ENCODE measurements at regions not wholly inside any gene's neighbourhood (a gene's known extent, or its start where the extent isn't known, plus 50 kb on each side); places are given as distances from the start of the nearest gene placed in this dataset.

DNA sequence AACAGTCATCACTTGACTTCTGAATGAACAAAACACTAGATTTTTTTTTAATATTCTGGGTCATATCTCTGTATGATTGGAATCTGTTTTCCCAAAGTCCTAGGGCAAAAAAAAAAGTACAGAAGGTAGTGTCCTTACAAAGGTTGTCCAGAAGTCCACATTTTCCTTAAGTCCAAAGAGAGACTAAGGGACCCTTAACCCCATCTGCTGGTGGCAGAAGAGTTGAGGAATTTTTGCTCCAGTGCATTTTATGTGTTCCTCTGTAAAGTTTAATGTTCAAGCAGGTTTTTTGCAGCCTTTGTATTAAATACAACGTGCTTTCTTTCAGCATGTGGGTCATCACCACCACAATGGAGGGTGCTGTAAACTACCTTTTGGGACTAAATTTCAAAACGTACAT is 215.9 kb downstream of the SP3 start:
- peak; percentile 24 for DNase-seq

DNA sequence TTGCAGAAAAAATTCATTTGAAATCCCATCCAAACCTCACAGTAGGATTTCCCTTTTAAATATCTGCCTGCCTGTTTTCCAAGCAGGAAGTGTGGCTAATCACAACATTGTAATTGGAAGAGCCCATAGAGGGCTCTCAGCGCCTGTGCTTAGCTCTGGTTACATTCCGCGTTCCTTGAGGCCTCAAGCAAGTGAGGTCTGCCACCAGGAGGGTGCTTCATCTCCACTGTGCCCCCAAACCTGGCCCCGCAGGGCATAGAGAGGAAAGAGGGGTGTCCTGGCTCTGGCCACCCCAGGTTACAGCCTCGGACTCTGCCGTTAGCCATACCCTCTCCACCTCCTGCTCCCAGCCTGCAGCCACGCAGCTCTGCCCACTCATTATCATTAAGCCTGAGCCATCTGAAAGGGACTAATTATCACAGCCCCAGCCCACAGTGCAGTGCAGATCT is 214.8 kb downstream of the SP3 start:
- DNase-seq, result no peak

- no peak for DNase-seq
Observed at GRCh38 chr2:173750831-173751230, 214.3 kb downstream of the SP3 start.

GRCh38 chr2:173751245-173751975 is 213.8 kb downstream of the SP3 start:
- no peak for DNase-seq

DNA sequence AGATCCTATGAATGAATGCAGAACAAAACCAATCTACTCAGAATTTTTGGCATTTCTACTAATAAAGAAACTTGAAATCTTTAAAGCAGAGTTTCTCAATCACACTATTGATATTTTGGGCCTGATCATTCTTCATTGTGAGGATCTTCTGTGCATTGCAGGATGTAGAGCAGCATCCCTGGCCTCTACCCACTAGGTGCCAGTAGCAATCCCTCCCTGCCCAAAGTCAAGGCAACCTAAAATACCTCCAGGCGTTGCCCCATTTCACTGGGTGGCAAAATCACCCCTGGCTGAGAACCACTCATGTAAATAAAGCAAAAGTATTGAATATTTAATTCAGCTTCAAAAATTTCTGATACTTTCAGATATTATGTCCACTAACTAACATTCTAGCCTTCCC is 213.0 kb downstream of the SP3 start:
- DNase-seq, result no peak

- no peak for DNase-seq
Observed at GRCh38 chr2:173753441-173753840, 211.7 kb downstream of the SP3 start.

- no peak for DNase-seq
Observed at GRCh38 chr2:173754165-173754564, 211.0 kb downstream of the SP3 start.

DNA sequence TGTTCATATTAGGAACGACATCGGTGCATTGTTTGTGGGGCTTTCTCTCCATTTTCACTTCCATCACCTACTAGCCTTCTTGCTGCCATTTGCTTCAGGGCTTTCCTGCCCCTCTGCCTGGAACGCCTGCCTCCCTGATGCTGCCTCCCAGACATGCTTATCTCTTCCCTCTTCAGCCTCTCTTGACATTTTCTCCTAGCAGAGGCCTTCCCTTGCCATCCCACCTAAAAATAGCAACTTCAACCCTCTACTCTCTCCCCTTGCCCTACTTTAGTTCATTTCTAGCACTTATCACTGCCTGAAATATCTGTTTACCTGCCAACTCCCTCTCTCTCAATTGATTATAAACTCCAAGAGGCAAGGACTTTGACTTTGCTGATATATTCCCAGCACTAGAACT is 210.3 kb downstream of the SP3 start:
- DNase-seq, result no peak

- DNase-seq, result no peak
Observed at GRCh38 chr2:173755798-173756197, 209.4 kb downstream of the SP3 start.

- DNase-seq, result no peak
Observed at GRCh38 chr2:173759959-173760358, 205.2 kb downstream of the SP3 start.

DNA sequence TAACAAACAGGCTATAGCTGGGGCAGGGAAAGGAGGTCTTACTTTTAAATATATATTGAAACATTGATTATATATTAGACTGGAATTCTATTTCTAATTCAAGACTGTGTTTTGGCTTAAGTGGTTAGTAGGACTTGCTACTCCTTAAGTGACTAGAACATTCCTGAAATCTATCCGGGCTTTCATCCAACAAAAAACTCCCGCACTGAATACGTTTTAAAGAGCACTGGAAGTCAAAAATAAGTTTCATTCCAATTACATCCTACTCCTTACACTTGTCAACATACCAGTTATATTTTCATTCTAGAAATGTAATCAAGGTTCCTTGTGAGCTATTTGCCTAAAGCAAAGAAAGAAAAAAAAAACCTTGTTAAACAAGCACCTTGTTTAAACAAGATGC is 204.6 kb downstream of the SP3 start:
- DNase-seq, result no peak

DNA sequence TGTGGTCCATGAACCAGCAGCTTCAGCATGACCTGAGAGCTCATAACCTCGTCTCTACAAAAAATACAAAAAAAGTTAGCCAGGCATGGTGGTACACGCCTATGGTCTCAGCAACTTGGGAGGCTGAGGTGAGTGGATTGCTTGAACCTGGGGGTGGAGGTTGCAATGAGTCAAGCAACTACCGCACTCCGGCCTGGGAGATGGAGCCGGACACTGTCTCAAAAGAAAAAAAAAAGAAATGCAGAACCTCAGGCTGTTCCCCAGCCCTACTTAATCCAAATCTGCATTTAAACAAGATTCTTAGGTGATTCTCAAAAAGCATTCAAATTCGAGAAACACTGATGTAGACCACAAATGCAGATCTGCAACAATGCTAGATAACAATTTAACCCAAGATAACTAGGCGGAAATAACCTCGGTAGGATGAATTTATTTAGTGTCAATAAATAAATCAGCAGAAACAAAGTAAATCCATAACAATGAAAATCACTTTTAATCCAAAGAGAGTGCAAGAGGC is 203.5 kb downstream of the SP3 start:
- no peak for DNase-seq

GRCh38 chr2:173762221-173762620 is 203.0 kb downstream of the SP3 start:
- DNase-seq, result no peak

DNA sequence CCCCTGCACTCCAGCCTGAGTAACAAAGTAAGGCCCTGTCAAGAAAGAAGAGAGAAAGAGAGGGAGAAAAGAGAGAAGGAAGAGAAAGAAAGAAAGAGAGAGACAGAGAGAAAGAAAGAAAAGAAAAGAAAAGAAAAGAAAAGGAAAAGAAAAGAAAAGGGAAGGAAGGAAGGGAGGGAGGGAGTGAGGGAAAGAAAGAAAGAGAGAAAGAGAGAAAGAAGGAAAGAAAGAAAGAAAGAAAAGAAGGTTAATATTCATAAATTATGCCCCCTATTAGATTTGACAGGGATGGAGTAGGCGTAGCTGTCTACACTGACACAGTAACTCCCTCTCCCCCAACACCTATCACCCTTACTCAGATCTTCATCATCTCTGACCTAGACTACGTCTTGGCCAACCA is 202.3 kb downstream of the SP3 start:
- DNase-seq, result no peak

DNA sequence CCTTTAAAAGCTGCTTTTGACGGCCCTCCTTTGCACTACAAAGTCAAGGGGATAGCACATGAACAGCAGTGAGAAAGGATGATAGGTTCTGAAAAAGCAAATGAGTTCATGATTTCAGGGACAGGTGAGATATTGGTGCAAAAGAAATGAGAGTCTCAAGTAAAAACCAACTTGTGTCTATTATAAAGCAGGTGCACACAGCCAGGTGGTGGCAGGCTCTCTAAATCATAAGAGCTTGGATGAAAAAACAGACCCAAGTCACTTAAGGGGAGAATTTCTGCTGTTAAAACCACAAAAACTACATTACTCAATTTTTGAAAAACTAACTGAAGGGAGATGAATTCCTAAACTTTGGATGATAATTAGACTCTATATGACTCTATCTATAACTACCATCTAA is 201.5 kb downstream of the SP3 start:
- DNase-seq, result no peak

DNA sequence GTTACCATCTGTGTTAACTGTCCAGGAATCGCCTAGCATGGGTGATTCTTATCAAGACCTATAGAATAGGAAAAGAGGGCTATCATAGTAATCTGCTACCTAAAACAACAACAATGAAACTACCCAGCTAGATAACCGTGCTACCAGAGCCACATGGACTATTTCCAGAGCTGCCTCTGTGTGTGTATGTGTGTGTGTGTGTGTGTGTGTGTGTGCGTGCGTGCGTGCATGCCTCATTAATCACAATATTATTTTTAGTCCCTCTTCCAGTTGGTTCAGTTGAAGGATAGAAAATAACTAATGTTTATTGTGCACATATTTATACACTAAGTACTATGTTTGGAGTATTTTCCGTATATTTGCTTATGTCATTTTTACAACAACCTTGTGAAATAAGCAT is 201.1 kb downstream of the SP3 start:
- DNase-seq, result no peak

GRCh38 chr2:173766537-173767289 is 198.5 kb downstream of the SP3 start:
- no peak for DNase-seq

GRCh38 chr2:173770947-173771678 is 194.1 kb downstream of the SP3 start:
- DNase-seq, result no peak

GRCh38 chr2:173772205-173772604 is 193.0 kb downstream of the SP3 start:
- DNase-seq, result no peak

GRCh38 chr2:173773076-173773475 is 192.1 kb downstream of the SP3 start:
- no peak for DNase-seq

DNA sequence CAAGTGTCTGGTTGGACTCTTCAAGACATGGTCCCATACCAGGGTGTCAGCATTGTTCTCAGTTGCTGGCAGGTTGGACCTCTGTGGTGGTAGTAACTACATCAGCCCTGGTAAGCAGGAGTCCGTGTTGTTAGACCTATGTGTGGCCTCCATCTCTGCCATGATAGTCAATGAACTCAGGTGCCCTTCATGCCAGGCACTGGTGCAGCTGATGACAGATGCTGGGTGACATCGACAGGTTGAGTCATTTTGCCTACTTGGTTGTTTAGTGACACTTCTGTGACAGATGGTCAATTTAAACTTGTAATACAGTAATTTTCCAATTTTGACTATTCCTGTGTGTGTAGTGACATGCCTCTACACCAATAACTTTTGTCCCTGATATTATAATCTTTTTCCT is 189.7 kb downstream of the SP3 start:
- DNase-seq, result no peak

DNA sequence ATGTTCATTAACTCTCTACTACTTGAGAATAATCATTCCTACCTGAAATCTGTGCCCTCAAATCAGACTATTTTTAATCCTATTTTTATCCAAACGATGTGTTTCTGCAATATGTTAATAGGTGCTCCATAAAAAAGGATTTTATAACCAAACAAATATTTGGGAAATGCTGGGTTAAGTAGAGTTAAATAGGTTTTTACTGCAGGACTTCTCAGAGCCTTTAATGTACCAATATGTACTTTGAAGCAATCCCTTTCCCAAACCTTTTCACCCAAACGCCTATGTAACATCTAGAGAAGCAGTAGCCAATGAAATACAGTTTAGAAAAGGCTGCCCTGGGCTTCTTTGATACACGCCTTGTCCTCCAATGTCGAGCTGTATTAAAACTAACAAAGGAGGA is 182.5 kb downstream of the SP3 start:
- DNase-seq, result no peak

GRCh38 chr2:173783382-173783781 is 181.8 kb downstream of the SP3 start:
- DNase-seq, result no peak

DNA sequence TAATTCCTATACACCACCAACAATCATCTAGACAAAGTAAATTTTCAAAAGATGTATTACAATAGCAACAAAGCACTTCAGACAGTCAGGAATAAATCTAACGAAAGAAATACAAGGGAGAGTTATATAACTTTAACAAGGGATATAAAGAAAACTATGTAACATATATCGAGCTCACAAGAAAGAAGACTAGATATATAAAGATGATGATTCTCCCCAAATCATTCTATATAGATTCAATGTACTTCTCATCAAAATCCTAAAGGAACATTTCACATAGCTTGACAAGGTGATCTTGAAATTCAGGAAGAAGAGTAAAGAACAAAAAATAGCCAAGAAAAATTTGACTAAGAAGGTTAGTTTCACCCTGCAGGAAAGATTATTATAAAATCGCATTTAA is 179.4 kb downstream of the SP3 start:
- no peak for DNase-seq
